GM19239 (cell line): ENCODE measurements at regions not wholly inside any gene's neighbourhood (a gene's known extent, or its start where the extent isn't known, plus 50 kb on each side); places are given as distances from the start of the nearest gene placed in this dataset.
"Not testable (repeated sequence)": the region's sequence is repeated elsewhere in the genome, so short reads cannot be mapped to it uniquely, and the experiment has no call there.

ENCODE experiments used
- DNase-seq: peaks from one replicate; pipeline ENCODE4 v3.0.0; 2011; ENCODE audit warnings: low spot score; ENCODE audit not compliant: insufficient read length
- FAIRE-seq: peaks from 2 replicates; lab custom pipeline; 2011; peaks lifted over from hg19 to GRCh38; lab: Jason Lieb, UNC

GRCh38 chr4:53703267-53703655, 112.0 kb upstream of the LNX1 start:
- DNase-seq (no peak), FAIRE-seq (no peak)

DNA sequence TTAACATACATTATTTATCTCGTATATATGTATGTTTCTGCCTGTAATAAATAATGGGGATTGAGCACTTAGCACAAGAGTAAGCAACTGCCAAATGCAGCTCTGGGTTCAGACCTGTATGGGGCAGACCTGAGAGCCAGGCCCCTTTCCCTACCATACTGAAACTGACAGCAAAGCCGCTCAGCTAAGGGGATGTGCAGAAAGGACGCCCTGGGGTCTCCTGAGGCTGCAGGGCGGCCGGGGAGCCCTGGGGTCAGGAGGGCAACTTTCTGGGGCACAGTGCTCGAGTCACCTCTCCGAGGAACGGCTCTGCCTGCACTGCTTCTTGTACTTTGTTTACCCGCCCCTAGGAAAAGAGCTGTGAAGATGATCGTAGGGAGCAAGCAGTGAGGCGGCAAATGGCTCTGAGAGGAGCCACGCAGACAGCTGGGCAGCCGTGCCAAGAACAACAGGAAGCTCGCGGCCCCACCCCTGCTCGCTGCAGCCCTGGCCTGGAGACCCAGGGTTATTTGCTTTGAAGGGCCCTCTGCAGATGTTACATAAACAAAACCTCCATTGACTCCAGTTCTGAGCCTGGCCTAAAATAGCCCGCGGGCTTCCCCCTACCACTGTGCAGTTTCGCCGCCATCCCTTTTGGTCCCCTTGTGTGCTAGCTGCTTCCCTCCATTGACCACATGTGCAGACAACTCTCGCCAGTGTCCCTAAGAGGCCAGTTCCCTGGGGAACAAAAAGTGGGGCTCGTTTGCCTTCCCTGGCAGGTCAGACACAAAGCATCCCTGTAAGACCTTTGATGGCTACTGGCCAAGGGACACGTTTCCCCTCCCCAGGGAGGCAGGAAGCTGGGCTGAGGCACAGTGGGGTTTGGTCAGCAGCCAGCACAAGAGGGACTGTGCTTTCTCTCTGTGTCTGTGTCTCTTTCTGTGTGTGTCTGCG, 111.3 kb upstream of the LNX1 start:
- peak; percentile 96 for FAIRE-seq
- no peak for DNase-seq

DNA sequence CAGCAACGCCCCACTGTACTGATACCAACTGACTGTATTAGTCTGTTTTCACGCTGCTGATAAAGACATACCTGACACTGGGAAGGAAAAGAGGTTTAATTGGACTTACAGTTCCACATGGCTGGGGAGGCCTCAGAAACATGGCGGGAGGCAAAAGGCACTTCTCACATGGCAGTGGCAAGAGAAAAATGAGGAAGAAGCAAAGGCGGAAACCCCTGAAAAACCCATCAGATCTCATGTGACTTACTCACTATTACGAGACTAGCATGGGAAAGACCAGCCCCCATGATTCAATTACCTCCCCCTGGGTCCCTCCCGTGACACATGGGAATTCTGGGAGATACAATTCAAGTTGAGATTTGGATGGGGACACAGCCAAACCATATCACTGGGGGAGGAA, 110.0 kb upstream of the LNX1 start:
- not testable (repeated sequence) for DNase-seq, FAIRE-seq

DNA sequence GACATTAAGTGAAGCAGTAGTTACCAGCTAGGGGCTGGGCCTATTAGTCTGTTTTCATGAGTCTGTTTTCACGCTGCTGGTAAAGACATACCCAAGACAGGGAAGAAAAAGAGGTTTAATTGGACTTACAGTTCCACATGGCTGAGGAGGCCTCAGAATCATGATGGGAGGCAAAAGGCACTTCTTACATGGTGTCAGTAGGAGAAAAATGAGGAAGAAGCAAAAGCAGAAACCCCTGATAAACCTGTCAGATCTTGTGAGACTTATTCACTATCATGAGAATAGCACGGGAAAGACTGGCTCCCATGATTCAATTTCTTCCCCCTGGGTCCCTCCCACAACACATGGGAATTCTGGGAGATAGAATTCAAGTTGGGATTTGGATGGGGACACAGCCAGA, 108.0 kb upstream of the LNX1 start:
- not testable (repeated sequence) for DNase-seq, FAIRE-seq

DNA sequence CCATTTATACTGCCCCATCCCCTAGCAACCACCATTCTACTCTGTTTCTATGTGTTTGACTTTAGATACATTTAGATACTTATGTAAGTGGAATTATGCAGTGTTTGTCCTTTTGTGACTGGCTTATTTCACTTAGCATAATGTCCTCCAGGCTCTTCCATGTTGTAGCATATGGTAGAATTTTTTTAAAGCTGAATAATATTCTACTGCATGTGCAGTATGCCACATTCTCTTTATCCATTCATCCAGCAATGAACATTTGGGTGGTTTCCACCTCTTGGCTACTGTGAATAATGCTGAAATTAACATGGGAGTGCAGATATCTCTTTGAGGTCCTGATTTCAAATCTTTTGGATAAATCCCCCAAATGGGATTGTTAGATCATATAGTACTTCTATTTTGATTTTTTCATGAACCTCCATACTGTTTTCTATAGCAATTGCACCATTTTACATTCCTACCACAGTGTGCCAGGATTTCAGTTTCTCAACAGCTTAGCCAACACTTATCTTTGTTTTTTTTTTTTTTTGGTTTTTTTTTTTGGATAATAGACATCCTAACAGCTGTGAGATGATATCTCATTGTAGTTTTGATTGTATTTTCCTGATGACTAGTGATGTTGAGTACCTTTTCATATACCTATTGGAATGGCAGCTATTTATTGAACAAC, 105.9 kb upstream of the LNX1 start:
- DNase-seq (no peak), FAIRE-seq (no peak)

- FAIRE-seq (peak; percentile 92), DNase-seq (no peak)
Observed at GRCh38 chr4:53695540-53696463, 104.5 kb upstream of the LNX1 start.

DNA sequence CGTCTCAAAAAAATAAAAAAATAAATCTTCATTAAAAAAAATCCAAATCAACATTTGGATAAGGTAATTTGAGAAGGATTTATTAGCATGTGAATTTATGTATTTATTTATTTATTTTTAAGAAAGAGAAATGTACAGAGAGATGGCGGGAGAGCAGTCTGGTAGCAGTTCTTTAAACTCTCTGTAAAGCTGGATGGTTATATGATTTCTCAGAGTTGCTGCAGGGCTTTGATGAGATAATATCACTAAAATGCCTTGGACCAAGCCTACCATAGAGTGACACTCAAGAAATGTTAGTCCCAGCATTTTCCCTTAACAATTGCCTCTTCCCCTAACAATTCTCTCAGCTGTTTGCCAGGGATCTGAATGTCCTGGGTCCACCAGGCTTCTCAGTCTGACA, 103.4 kb upstream of the LNX1 start:
- FAIRE-seq (no peak), DNase-seq (no peak)

- DNase-seq (no peak), FAIRE-seq (no peak)
Observed at GRCh38 chr4:53693909-53694308, 102.6 kb upstream of the LNX1 start.

- FAIRE-seq (peak; percentile 18), DNase-seq (no peak)
Observed at GRCh38 chr4:53693408-53693807, 102.1 kb upstream of the LNX1 start.

DNA sequence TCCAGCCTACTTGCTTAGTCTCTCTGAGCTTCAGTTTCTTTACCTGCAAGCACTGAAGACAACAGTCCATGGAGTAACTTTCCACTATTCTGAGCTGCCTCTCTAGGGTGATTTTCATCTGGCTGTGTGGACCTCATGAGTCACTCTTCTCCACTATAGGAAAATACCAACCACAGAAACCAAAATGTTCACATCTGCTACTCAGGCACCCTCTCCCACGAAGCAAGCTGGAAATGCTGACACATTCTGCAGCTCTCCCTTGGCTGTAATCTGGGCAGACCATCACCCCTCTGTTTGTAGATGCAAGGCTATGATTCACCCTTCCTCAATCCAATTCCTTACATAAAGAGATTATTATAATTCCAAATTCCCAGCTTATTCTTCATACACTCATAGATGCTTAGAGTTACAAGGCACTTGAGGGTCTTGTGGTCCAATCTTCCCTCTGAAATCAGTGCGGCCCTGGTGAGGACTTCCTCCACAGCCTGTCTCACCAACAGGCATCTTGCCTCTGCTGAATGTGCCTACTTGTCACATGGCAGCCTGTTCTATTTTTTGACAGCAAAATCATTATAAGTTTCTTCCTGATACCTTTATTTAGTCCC, 97.0 kb upstream of the LNX1 start:
- DNase-seq (no peak), FAIRE-seq (peak; percentile 92)

DNA sequence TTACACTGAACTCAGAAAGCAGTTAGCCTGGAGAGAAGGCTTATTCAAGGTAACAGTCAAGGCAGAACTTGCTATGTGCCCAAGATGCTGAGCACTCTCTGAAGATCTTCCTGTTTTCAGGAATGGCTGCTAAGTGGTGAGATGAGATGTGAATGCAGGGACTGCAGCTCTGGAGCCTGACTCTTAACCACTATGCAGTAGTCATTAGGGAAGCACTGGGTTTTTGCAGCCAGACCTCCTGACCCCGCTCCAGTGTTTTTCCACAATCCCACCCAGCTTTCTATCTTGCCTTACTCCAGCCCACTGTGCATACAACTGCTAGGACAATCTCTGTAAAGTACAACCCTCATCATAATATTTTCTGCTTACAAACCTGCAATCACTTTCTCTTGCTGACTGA, 95.2 kb upstream of the LNX1 start:
- DNase-seq = no peak
- FAIRE-seq = no peak

GRCh38 chr4:53684136-53685130, 93.1 kb upstream of the LNX1 start:
- FAIRE-seq = no peak
- no peak for DNase-seq

GRCh38 chr4:53682908-53683307, 91.6 kb upstream of the LNX1 start:
- no peak for DNase-seq
- FAIRE-seq = no peak

GRCh38 chr4:53682196-53682595, 90.9 kb upstream of the LNX1 start:
- no peak for DNase-seq
- no peak for FAIRE-seq

GRCh38 chr4:53680598-53680997, 89.3 kb upstream of the LNX1 start:
- FAIRE-seq (no peak), DNase-seq (no peak)

- no peak for DNase-seq
- no peak for FAIRE-seq
Observed at GRCh38 chr4:53680168-53680567, 88.9 kb upstream of the LNX1 start.

DNA sequence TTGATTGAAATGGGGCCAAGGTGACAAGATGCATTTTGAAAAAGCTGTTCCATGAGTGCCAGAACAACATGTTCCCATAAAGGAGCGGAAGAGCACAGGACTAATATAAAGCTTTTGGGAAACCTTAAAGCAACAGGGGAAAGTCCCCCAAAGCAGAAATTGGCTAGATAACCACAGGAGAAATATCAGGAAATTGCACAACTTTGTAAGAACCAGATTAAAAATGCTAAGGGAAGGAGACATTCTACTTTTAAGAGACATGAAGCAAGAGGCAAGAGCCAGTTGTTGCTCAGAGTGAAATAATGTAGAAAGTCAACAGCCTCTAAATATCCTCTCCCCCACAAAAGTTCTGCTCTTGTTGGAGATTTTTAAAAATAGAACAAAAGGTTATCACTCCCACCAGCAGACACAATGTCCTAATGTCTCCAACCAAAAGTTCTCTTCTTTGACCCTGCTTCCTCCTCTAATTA, 85.2 kb upstream of the LNX1 start:
- DNase-seq = no peak
- no peak for FAIRE-seq

- DNase-seq (no peak), FAIRE-seq (no peak)
Observed at GRCh38 chr4:53674903-53675302, 83.6 kb upstream of the LNX1 start.

GRCh38 chr4:53672873-53673272, 81.6 kb upstream of the LNX1 start:
- DNase-seq (no peak), FAIRE-seq (no peak)
